MM.1S (cell line): ENCODE measurements at regions not wholly inside any gene's neighbourhood (a gene's known extent, or its start where the extent isn't known, plus 50 kb on each side); places are given as distances from the start of the nearest gene placed in this dataset.

Experiments
- CTCF ChIP-seq: fragments of 300-600 bp; sonication (generic); IDR thresholded peaks from 2 replicates; pipeline ENCODE4 v1.5.1; 2016; ENCODE audit warnings: antibody characterized with exemption, low read length, mixed read lengths
- EZH2 ChIP-seq: fragments of 300-600 bp; sonication (generic); optimal IDR thresholded peaks from 2 replicates; pipeline ENCODE3; 2017; ENCODE audit warnings: low read depth, mild to moderate bottlenecking, antibody characterized with exemption, low read length, mixed read lengths

GRCh38 chr14:58713677-58714076, 75.9 kb downstream of the DACT1 start:
- TF ChIP-seq EZH2: no peak
- no peak for TF ChIP-seq CTCF
